Neural cell (in vitro differentiated cells): ENCODE measurements at regions not wholly inside any gene's neighbourhood (a gene's known extent, or its start where the extent isn't known, plus 50 kb on each side); places are given as distances from the start of the nearest gene placed in this dataset.

Experiments
- H2AFZ ChIP-seq: fragments of 200-600, 300-800 bp; sonication (generic), shearing (Covaris generic); 2 replicates; pipeline ENCODE4 v1.6.0; 2014; ENCODE audit warnings: low read depth, mild to moderate bottlenecking, antibody characterized with exemption, low read length, moderate library complexity
- H3F3A ChIP-seq: fragments of 200-600 bp; shearing (Covaris generic); 2 replicates; pipeline ENCODE4 v1.6.1; 2016; ENCODE audit warnings: mild to moderate bottlenecking, moderate library complexity, mixed read lengths, antibody characterized with exemption, low read length; ENCODE audit not compliant: insufficient read depth, poor library complexity, severe bottlenecking
- H3K27ac ChIP-seq: fragments of 200-600, 300-800 bp; sonication (generic), shearing (Covaris generic); 2 replicates; pipeline ENCODE4 v1.5.1; 2014; ENCODE audit warnings: mild to moderate bottlenecking, low read length, moderate library complexity
- H3K27me3 ChIP-seq: fragments of 300-800, 200-600 bp; sonication (generic), shearing (Covaris generic); 2 replicates; pipeline ENCODE4 v1.6.0; 2014; ENCODE audit warnings: mild to moderate bottlenecking, low read depth, low read length, moderate library complexity; ENCODE audit not compliant: insufficient read depth
- H3K36me3 ChIP-seq: fragments of 300-800, 200-600 bp; sonication (generic), shearing (Covaris generic); 2 replicates; pipeline ENCODE4 v1.5.1; 2014; ENCODE audit warnings: mild to moderate bottlenecking, antibody characterized with exemption, low read length, moderate library complexity; ENCODE audit not compliant: insufficient read depth
- H3K4me2 ChIP-seq: fragments of 300-800, 200-600 bp; sonication (generic), shearing (Covaris generic); 2 replicates; pipeline ENCODE4 v1.6.0; 2014; ENCODE audit warnings: mild to moderate bottlenecking, low read length
- H3K4me3 ChIP-seq: fragments of 300-800, 200-600 bp; sonication (generic), shearing (Covaris generic); 2 replicates; pipeline ENCODE4 v1.5.1; 2014; ENCODE audit warnings: mild to moderate bottlenecking, low read length, moderate library complexity
- H3K79me2 ChIP-seq: fragments of 200-600 bp; shearing (Covaris generic); replicated peaks from 2 replicates; pipeline ENCODE4 v1.6.0; 2014; ENCODE audit warnings: mild to moderate bottlenecking, low read length, moderate library complexity; ENCODE audit not compliant: insufficient read depth
- H3K9ac ChIP-seq: fragments of 300-800, 200-600 bp; sonication (generic), shearing (Covaris generic); 2 replicates; pipeline ENCODE4 v1.6.1; 2016; ENCODE audit warnings: mild to moderate bottlenecking, low read length, mixed read lengths
- H3K9me2 ChIP-seq: fragments of 200-600 bp; shearing (Covaris generic); 2 replicates; pipeline ENCODE4 v1.6.1; 2016; ENCODE audit warnings: mild to moderate bottlenecking, low read length, mixed read lengths; ENCODE audit not compliant: insufficient read depth
- H3K9me3 ChIP-seq: fragments of 200-600, 300-800 bp; sonication (generic), shearing (Covaris generic); 2 replicates; pipeline ENCODE4 v1.6.1; 2016; ENCODE audit warnings: mild to moderate bottlenecking, mixed run types, low read length, moderate library complexity, mixed read lengths
- H4K20me1 ChIP-seq: fragments of 200-600 bp; shearing (Covaris generic); 2 replicates; pipeline ENCODE4 v1.6.1; 2016; ENCODE audit warnings: mild to moderate bottlenecking, mixed run types; ENCODE audit not compliant: insufficient read depth
- CTCF ChIP-seq: fragments of 450-650 bp; IDR thresholded peaks from 2 replicates; pipeline ENCODE4 v1.5.1; 2014; ENCODE audit warnings: antibody characterized with exemption, mild to moderate bottlenecking, moderate library complexity; ENCODE audit not compliant: poor library complexity, severe bottlenecking
- EP300 ChIP-seq: fragments of 450-650 bp; conservative IDR thresholded peaks from 2 replicates; pipeline ENCODE4 v1.6.1; 2014; ENCODE audit warnings: antibody characterized with exemption, mild to moderate bottlenecking, moderate library complexity; ENCODE audit not compliant: poor library complexity, severe bottlenecking
- EZH2 ChIP-seq: fragments of 200-600, 300-800 bp; shearing (Covaris generic), sonication (generic); IDR thresholded peaks from 2 replicates; pipeline ENCODE4 v1.6.1; 2014; ENCODE audit warnings: antibody characterized with exemption, low read length, borderline replicate concordance, mild to moderate bottlenecking; ENCODE audit not compliant: insufficient read depth, poor library complexity, severe bottlenecking
- MXI1 ChIP-seq: fragments of 450-650 bp; conservative IDR thresholded peaks from 2 replicates; pipeline ENCODE4 v1.6.1; 2014; ENCODE audit warnings: antibody characterized with exemption, mild to moderate bottlenecking; ENCODE audit not compliant: poor library complexity, severe bottlenecking
- POLR2AphosphoS5 ChIP-seq: IDR thresholded peaks from 2 replicates; pipeline ENCODE4 v1.6.1; 2012
- RAD21 ChIP-seq: fragments of 450-650 bp; conservative IDR thresholded peaks from 2 replicates; pipeline ENCODE4 v1.6.1; 2014; ENCODE audit warnings: antibody characterized with exemption, mild to moderate bottlenecking, moderate library complexity
- REST ChIP-seq: IDR thresholded peaks from 2 replicates; pipeline ENCODE4 v1.6.1; 2012; ENCODE audit warnings: borderline replicate concordance
- SMC3 ChIP-seq: fragments of 450-650 bp; conservative IDR thresholded peaks from 2 replicates; pipeline ENCODE4 v1.6.1; 2014; ENCODE audit warnings: antibody characterized with exemption, mild to moderate bottlenecking, moderate library complexity; ENCODE audit not compliant: poor library complexity
- TAF1 ChIP-seq: IDR thresholded peaks from 2 replicates; pipeline ENCODE4 v1.6.1; 2012; ENCODE audit warnings: low read depth
- small RNA-seq, 3 experiments: library from RNA; depleted of rRNA; stranded (forward); fragments of <200 nt; gene quantifications; one replicate each; pipeline ENCODE3, GENCODE V24; 2012

- H3K9me3 ChIP-seq: no peaks in the 10 kb centered on the region
- no peaks in the 10 kb centered on the region for H3K9me2 ChIP-seq
- no peaks in the 10 kb centered on the region for H3K36me3 ChIP-seq
- TF ChIP-seq POLR2AphosphoS5: no peak
- TF ChIP-seq REST: no peak
- TF ChIP-seq MXI1: no peak
- TF ChIP-seq EZH2: no peak
- no peak for TF ChIP-seq EP300
- TF ChIP-seq RAD21: no peak
- TF ChIP-seq SMC3: no peak
- TF ChIP-seq TAF1: no peak
- no peak for TF ChIP-seq CTCF
- H3K4me2 ChIP-seq: no peak overlapping the region
- H3K27ac ChIP-seq: no peak overlapping the region
- no peaks in the 10 kb centered on the region for H4K20me1 ChIP-seq
- H3F3A ChIP-seq: no peaks in the 10 kb centered on the region
- no peak overlapping the region for H2AFZ ChIP-seq
- no peak overlapping the region for H3K9ac ChIP-seq
- H3K4me3 ChIP-seq: no peak overlapping the region
- H3K27me3 ChIP-seq: no peaks in the 10 kb centered on the region
- H3K79me2 ChIP-seq: no peaks in the 10 kb centered on the region
Measured at GRCh38 chrX:95152810-95153209, 1478.8 kb downstream of the FAM133A start.

- no peaks in the 10 kb centered on the region for H3K9me3 ChIP-seq
- H3K79me2 ChIP-seq: no peaks in the 10 kb centered on the region
- no peaks in the 10 kb centered on the region for H3K36me3 ChIP-seq
- TF ChIP-seq SMC3 (no peak), MXI1 (no peak)
- no peak overlapping the region for H3K4me3 ChIP-seq
- no peak overlapping the region for H3K27ac ChIP-seq
- H4K20me1 ChIP-seq: no peaks in the 10 kb centered on the region
- no peak overlapping the region for H3K4me2 ChIP-seq
- H3K9me2 ChIP-seq: no peaks in the 10 kb centered on the region
- no peak overlapping the region for H3K9ac ChIP-seq
- H3F3A ChIP-seq: no peaks in the 10 kb centered on the region
- H2AFZ ChIP-seq: no peak overlapping the region
- H3K27me3 ChIP-seq: no peaks in the 10 kb centered on the region
Measured at GRCh38 chrX:95156566-95156965, 1482.6 kb downstream of the FAM133A start.

Small RNA genes lying in the stretch of these regions (small RNA-seq; reads per million reads assigned to genes)
- gene MIR548M: 0 reads per million in 3 experiments
